Left cardiac atrium (tissue), 4 donors: ENCODE measurements at regions not wholly inside any gene's neighbourhood (a gene's known extent, or its start where the extent isn't known, plus 50 kb on each side); places are given as distances from the start of the nearest gene placed in this dataset.
A peak's percentile ranks its signal among the peaks of the same experiment; 100 is the strongest.

Experiments used
- ATAC-seq, 2 donors: fragments of 200-7000 bp; cut with Tn5 transposase; one replicate each; pipeline ENCODE4 v1.9.1; 2020; ENCODE audit warnings: mild to moderate bottlenecking in 2 of 2, moderate library complexity in 2 of 2
- DNase-seq: peaks from one replicate; pipeline ENCODE4 v3.0.0-alpha.2; 2020
- intact Hi-C, 2 donors: fragments of 100-400 bp; cut with DNase I; formaldehyde crosslinking; loops; one replicate each; pipeline versions ENCODE4 v1.14.1 to v1.15.1; 2022 to 2023
- donor health status: DM: no; HTN: yes; CAD: no.
- donor health status: DM: no; HTN: yes; CAD: no; lungs with severe emphysema.
- donor health status: DM: yes; HTN: yes; CAD: no.
- donor health status: Dilated cardiomyopathy.

GRCh38 chr5:124433170-124433569 lies 313.3 kb downstream of the ZNF608 start:
- intact Hi-C loops: no loop called here
- no peak for ATAC-seq
- no peak for DNase-seq

DNA sequence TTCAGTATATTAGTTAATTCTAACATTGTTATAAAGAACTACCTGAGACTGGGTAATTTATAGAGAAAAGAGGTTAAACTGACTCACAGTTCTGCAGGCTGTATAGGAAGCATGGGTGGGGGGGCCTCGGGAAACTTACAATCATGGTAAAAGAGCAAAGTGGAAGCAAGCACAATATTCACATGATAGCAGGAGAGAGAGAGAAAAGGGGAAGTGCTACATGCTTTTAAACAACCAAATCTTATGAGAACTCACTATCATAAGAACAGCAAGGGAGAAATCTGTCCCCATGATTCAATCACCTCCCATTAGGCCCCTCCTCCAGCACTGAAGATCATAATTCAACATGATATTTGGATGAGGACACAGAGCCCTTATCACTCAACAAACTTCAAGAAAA lies 324.9 kb downstream of the ZNF608 start:
- intact Hi-C loops: no loop called here
- DNase-seq (no peak), ATAC-seq (no peak)

GRCh38 chr5:124420952-124421351 lies 325.5 kb downstream of the ZNF608 start:
- intact Hi-C loops: no loop called here
- no peak for ATAC-seq

DNA sequence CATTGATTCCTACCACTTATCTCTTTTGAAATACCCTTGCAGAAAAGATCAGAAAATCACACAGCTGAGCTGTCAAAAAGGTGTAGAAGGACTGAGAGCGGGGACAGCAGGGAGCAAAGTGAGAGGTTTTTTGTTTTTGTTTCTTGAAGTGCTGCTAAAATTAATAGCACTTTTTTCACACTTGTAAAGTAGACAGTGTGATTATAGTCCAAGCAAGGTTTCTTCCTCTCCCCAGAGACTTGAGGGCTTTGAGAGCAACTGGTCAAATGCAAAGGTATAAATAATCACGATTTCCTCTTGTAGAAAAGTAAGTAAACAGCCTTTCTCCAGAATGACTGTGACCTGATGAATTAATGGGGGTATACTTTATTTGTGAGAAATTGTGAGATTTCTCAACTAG lies 326.9 kb downstream of the ZNF608 start:
- DNase-seq (no peak), ATAC-seq (no peak)
- intact Hi-C loops: no loop called here

More at GRCh38 chr5:124420952-124421351, 325.5 kb downstream of the ZNF608 start:
- DNase-seq: no peak

DNA sequence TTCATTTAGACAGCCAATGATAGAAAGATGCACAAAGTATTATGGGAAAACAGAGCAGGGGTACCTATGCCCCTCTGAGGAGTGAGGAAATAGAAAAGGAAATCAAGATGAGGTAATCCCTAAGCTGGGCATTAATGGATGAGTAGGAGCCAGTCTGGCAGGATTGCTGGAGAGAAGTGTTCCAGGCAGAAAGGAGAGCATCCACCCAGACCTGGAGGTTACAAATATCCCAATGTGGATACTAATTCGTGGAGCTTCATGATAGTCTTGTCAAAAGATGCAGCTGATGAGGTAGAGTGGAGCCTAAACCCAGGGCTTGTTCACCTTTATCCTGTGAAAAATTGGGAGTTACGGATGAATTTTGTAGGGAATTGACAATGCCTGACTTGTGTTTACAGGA lies 328.0 kb downstream of the ZNF608 start:
- ATAC-seq (no peak), DNase-seq (no peak)
- intact Hi-C loops: no loop called here

DNA sequence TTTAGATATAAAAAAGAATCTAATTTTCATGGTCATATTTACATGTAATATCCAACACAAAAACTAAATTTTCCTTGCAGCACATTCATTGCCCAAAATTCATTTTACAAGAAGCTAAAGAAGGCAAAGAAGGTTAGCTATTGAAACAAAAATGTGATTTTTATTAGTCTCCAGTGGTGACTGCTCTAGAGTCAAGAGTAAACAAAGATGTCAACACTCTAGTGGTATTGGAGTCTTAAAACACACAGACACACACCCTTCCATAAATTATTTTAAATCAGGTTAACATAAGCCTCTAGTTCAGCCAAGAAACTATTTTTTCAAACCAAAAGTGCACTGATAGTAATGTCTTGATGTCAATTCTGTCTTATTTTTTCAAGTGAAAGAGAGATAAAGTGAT lies 329.2 kb downstream of the ZNF608 start:
- DNase-seq: no peak
- ATAC-seq: no peak
- intact Hi-C loops: no loop called here

DNA sequence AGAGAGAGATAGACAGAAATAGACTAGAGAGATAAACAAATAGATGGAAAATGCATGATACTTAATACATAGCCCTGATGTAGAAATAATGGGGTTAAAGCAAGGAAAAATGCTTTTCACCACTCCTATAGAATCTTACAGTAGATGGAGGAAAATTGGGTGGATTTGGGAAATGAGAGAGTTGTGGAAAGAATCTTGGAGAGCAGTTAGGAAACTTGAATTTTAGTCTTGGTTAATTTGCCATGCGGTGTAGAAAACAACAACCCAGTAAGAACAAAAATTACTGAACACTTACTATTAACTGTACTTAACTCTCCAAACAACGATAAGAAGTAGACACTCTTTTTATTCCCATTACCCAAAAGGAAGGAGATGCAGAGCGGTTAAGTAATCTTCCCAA lies 329.8 kb downstream of the ZNF608 start:
- DNase-seq (no peak), ATAC-seq (no peak)
- intact Hi-C loops: no loop called here

DNA sequence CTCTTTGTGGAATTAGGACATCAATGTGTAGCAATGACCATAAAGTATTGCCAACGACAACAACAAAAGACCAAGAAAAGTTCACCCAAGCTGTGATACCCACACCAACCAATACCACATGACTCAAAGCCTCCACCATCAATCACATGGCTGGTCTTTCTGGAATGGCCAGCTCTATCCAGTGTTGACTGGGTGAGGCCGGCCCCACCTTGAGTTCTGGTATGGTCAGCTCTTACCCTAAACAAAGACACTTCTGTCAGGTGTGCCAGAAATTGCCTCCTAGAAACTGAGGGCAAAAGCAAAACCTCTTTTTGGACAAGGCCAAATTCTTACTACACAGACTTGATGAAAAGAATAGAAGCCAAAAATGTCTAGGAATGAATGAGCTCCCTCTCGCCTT lies 331.5 kb downstream of the ZNF608 start:
- no peak for DNase-seq
- ATAC-seq: no peak
- intact Hi-C loops: no loop called here

DNA sequence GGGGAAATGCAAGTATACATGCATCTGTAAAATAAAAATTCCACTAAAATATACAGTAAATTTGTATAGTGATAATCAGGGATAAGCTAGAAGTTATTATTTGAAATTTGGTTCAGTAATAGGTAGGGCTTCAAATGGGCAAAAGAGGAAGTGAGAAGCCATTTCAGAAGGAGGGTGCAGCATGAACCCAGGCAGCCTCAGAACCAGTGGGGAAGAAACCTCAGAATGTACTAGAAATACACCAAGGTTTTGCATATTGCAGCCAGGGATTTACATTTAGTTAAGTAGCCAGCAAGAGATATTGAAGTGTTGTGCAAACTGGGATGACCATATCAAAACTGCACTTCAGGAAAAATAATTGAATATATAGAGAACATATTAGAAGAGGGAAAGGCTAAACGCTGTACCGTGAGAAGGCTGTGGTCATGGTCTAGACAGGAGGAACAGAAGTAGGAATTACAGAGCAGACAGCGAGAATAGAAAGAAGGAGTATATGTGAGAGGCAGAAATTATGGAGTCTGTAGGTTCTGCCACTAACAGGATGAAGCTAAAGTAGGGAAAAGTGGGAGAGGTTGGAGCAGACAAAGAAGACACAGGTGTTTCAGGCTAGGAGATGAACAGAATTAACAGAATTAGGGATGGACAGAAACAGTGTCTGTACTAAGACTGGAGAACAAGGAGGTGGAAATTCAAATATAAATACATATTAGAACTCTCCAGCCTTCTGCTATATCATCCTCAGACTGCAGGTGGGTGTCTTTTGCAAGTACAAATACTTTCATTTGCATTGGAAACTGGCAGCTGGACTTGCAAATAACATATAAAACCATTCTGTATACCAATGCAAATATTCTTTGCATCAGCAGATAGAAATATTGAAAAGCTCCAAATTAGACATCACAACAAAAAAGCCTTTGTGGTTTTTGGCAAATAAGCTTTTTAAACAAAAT lies 335.6 kb downstream of the ZNF608 start:
- intact Hi-C loops: no loop called here
- no peak for ATAC-seq

DNA sequence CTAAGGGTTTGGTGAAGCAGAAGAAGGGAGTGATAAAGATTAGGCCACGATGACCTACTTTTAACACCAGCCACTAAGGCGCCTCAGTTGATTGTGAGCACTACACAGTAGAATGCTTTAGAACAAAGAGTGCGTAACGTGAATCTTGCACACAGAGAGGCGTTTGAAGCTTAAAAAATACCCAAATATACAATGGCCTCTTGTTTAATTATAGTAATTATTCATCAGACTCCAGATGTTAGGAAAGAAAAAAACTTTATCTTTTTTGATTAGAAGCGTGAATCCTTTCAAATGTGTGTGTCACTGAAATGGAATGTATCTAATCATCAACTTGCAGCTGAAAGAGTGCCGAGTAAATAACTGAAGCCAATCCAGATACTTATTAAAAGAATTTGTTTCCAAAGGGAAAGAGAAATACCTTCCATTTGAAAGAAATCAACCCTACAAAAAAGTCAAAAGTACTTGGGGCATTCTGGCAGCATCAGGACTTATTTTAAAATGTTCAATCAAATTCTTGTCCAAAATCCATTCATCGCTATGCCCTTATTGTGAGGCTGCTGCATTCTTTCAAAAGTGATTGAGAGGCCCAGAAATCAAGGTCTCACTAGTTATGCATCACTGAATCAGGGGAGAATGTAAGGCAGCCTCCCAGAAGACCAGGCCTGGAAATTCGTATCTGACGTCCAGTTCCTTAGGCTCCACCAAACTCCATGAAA lies 337.5 kb downstream of the ZNF608 start:
- intact Hi-C loops: loop anchor here in 1 of 2 donors (10.0 kb wide), 1 partner anchor 336 kb away; the partner anchor contains the start of gene ZNF608
- ATAC-seq (peak; percentile 77 to 88), DNase-seq (no peak)

More for the DNA sequence above, 335.6 kb downstream of the ZNF608 start:
- DNase-seq: no peak

DNA sequence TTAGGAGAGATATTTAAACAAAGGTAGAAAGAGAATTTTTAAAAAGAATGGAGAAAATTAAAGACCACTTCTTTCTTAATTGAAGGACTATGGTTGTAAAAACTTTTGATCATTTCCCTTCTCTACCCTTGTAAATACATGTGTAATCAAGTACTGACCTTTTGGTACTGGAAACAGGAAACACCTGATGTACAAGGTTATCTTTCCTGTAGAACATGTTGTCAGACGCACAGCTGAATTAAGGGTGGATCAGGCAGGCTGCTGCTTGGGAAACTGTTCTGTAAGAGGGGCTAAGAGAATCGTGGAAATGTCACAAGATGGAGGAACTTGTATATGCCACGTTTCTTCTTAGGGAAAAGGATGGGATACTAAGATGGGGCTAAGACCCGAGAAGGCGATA lies 341.6 kb downstream of the ZNF608 start:
- no peak for DNase-seq
- intact Hi-C loops: loop anchor here in 1 of 2 donors (10.0 kb wide), 1 partner anchor 340 kb away; the partner anchor contains the start of gene ZNF608
- ATAC-seq: no peak

DNA sequence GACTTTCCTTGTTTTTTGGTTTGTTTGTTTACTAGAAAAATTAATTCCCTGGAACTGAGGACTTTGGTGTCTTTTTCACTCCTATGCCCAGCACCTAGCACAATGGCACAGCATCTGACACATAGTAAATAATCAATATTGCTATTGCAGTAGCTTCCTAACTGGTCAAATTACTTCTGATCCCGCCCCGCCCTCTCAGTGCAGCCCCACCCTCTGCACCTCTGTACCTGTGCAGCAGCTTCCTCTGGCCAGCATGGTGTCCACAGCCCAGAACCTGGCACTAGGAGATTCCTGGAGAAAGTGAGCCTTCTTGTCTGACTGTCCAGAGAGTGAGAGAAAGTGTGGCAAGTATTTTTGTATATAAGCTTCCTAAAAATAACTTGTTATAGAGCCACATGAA lies 343.2 kb downstream of the ZNF608 start:
- ATAC-seq: no peak
- intact Hi-C loops: loop anchor here in 1 of 2 donors (10.0 kb wide), 1 partner anchor 342 kb away; the partner anchor contains the start of gene ZNF608
- DNase-seq: no peak

GRCh38 chr5:124402144-124402581 lies 344.3 kb downstream of the ZNF608 start:
- DNase-seq (peak; percentile 36), ATAC-seq (peak; percentile 74 to 91)

GRCh38 chr5:124401476-124402143 lies 344.8 kb downstream of the ZNF608 start:
- intact Hi-C loops: loop anchor here in 1 of 2 donors (10.0 kb wide), 1 partner anchor 343 kb away; the partner anchor contains the start of gene ZNF608

More at GRCh38 chr5:124402144-124402581, 344.3 kb downstream of the ZNF608 start:
- intact Hi-C loops: loop anchor here in 1 of 2 donors (10.0 kb wide), 1 partner anchor 343 kb away; the partner anchor contains the start of gene ZNF608

GRCh38 chr5:124399426-124399961 lies 346.9 kb downstream of the ZNF608 start:
- intact Hi-C loops: no loop called here
- no peak for DNase-seq
- no peak for ATAC-seq

More at GRCh38 chr5:124401476-124402143, 344.8 kb downstream of the ZNF608 start:
- DNase-seq (no peak), ATAC-seq (no peak)

- intact Hi-C loops: no loop called here
- ATAC-seq: no peak
- DNase-seq: no peak
Measured at GRCh38 chr5:124398460-124398859, 348.0 kb downstream of the ZNF608 start.

- intact Hi-C loops: no loop called here
- ATAC-seq (no peak), DNase-seq (no peak)
Measured at GRCh38 chr5:124397317-124397716, 349.1 kb downstream of the ZNF608 start.

DNA sequence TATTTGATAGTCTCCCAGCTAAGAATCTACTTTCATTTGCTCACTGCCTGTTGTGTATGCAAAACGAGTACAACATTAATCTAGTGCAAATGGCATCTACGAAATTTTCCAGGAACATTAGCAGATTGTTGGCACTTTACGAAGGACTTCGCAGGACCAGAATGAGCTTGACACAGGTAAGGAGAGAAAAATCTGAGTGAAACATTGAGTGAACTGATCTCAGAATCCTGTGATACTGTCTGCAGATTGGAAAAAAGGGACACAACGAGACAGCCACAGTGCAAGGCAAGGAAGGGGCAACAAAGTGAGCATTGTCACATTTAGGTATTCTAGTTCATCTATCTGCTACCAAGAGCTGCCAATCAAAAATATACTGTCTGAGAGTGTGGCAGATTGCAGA lies 350.5 kb downstream of the ZNF608 start:
- intact Hi-C loops: no loop called here
- ATAC-seq (no peak), DNase-seq (no peak)

GRCh38 chr5:124395287-124395686 lies 351.2 kb downstream of the ZNF608 start:
- ATAC-seq: peak; percentile 38 to 59
- no peak for DNase-seq
- intact Hi-C loops: no loop called here
